ENCODE measurements at regions not wholly inside any gene's neighbourhood (a gene's known extent, or its start where the extent isn't known, plus 50 kb on each side); places are given as distances from the start of the nearest gene placed in this dataset.
"Not testable (repeated sequence)": the region's sequence is repeated elsewhere in the genome, so short reads cannot be mapped to it uniquely, and the experiment has no call there.

GRCh38 chr7:113282875-113283274, 164.5 kb upstream of the SMIM30 start:
- H3K27ac ChIP-seq = no peak overlapping the region
- H3K27me3 ChIP-seq (replicated peaks) = no peaks in the 10 kb centered on the region
- H3K4me3 ChIP-seq (ENCODE audit: low read depth, low read length) = no peak overlapping the region
- no peak for TF ChIP-seq CTCF (IDR thresholded peaks at IDR 0.05; ENCODE audit: low read depth, low read length, missing control alignments)
- no peak for DNase-seq
- in situ Hi-C loops (cut with HindIII; ENCODE audit: low pct_ligation_motif_present, low sequenced_read_pairs) = no loop called here
- no peaks in the 10 kb centered on the region for H3K36me3 ChIP-seq (replicated peaks)

- Histone ChIP-seq H3K27ac (no peak overlapping the region), H3K4me3 (ENCODE audit: low read depth, low read length) (no peak overlapping the region), H3K36me3 (replicated peaks) (no peaks in the 10 kb centered on the region), H3K27me3 (replicated peaks) (no peaks in the 10 kb centered on the region)
- in situ Hi-C loops (cut with HindIII; ENCODE audit: low pct_ligation_motif_present, low sequenced_read_pairs) = no loop called here
- TF ChIP-seq CTCF (IDR thresholded peaks at IDR 0.05; ENCODE audit: low read depth, low read length, missing control alignments) = no peak
- no peak for DNase-seq
These were observed 162.9 kb upstream of the SMIM30 start for GRCh38 chr7:113281223-113281622.

GRCh38 chr7:113279256-113279655, 160.9 kb upstream of the SMIM30 start:
- DNase-seq = no peak
- in situ Hi-C loops (cut with HindIII; ENCODE audit: low pct_ligation_motif_present, low sequenced_read_pairs) = no loop called here
- H3K4me3 ChIP-seq (ENCODE audit: low read depth, low read length) = no peak overlapping the region
- no peaks in the 10 kb centered on the region for H3K27me3 ChIP-seq (replicated peaks)
- H3K36me3 ChIP-seq (replicated peaks) = no peaks in the 10 kb centered on the region
- TF ChIP-seq CTCF (IDR thresholded peaks at IDR 0.05; ENCODE audit: low read depth, low read length, missing control alignments) = no peak
- H3K27ac ChIP-seq = no peak overlapping the region

GRCh38 chr7:113270790-113271189, 152.4 kb upstream of the SMIM30 start:
- no peak for DNase-seq
- Histone ChIP-seq H3K36me3 (replicated peaks) (no peaks in the 10 kb centered on the region), H3K4me3 (ENCODE audit: low read depth, low read length) (no peak overlapping the region), H3K27ac (no peak overlapping the region), H3K27me3 (replicated peaks) (no peaks in the 10 kb centered on the region)
- TF ChIP-seq CTCF (IDR thresholded peaks at IDR 0.05; ENCODE audit: low read depth, low read length, missing control alignments) = no peak
- in situ Hi-C loops (cut with HindIII; ENCODE audit: low pct_ligation_motif_present, low sequenced_read_pairs) = no loop called here

- in situ Hi-C loops (cut with HindIII; ENCODE audit: low pct_ligation_motif_present, low sequenced_read_pairs); H3K36me3 ChIP-seq (replicated peaks); H3K4me3 ChIP-seq (ENCODE audit: low read depth, low read length); H3K27me3 ChIP-seq (replicated peaks); DNase-seq; H3K27ac ChIP-seq: not testable (repeated sequence)
These were observed 151.2 kb upstream of the SMIM30 start for GRCh38 chr7:113269592-113269991.

GRCh38 chr7:113268757-113269156, 150.4 kb upstream of the SMIM30 start:
- no peaks in the 10 kb centered on the region for H3K36me3 ChIP-seq (replicated peaks)
- in situ Hi-C loops (cut with HindIII; ENCODE audit: low pct_ligation_motif_present, low sequenced_read_pairs) = no loop called here
- no peak for DNase-seq
- no peak overlapping the region for H3K4me3 ChIP-seq (ENCODE audit: low read depth, low read length)
- no peak for TF ChIP-seq CTCF (IDR thresholded peaks at IDR 0.05; ENCODE audit: low read depth, low read length, missing control alignments)
- no peak overlapping the region for H3K27ac ChIP-seq
- no peaks in the 10 kb centered on the region for H3K27me3 ChIP-seq (replicated peaks)

Measured in brain microvascular endothelial cell (primary cell).